Stomach (tissue), 8 donors: ENCODE measurements at regions not wholly inside any gene's neighbourhood (a gene's known extent, or its start where the extent isn't known, plus 50 kb on each side); places are given as distances from the start of the nearest gene placed in this dataset.

Source experiments
- DNase-seq, 2 donors: peaks; one replicate each; pipeline versions ENCODE4 v3.0.0 to v3.0.0-alpha.2; 2013 to 2019
- H3K27ac ChIP-seq, 5 donors: fragments of 200-600 bp in 4 of 5; sonication (generic) in 4 of 5; one replicate each; pipeline ENCODE4 v1.5.1; 2013 to 2019; ENCODE audit warnings: mild to moderate bottlenecking in 1 of 5, moderate library complexity in 1 of 5
- H3K27me3 ChIP-seq, 3 donors: fragments of 200-600 bp; sonication (generic); one replicate each; pipeline ENCODE4 v1.5.1; 2017 to 2019; ENCODE audit warnings: mixed run types in 1 of 3
- H3K36me3 ChIP-seq, 4 donors: fragments of 200-600 bp; sonication (generic); 1 replicate in 3 of 4; 2 replicates in 1 of 4; pipeline ENCODE4 v1.5.1; 2016 to 2019
- H3K4me1 ChIP-seq, 4 donors: fragments of 200-600 bp; sonication (generic); one replicate each; pipeline ENCODE4 v1.5.1; 2016 to 2019
- H3K4me3 ChIP-seq, 4 donors: fragments of 200-600 bp; sonication (generic) in 3 of 4; one replicate each; pipeline ENCODE4 v1.5.1; 2016 to 2019; ENCODE audit warnings: mild to moderate bottlenecking in 1 of 4
- H3K9me3 ChIP-seq, 4 donors: fragments of 200-600 bp; sonication (generic); one replicate each; pipeline ENCODE4 v1.5.1; 2016 to 2019
- EP300 ChIP-seq: sonication (generic); formaldehyde crosslinking; IDR thresholded peaks from one replicate; pipeline ENCODE4 v1.6.1; 2017; ENCODE audit warnings: antibody characterized with exemption
- POLR2A ChIP-seq, 4 donors: fragments of 450-650 bp; IDR thresholded peaks; one replicate each; pipeline ENCODE4 v1.6.1; 2016; ENCODE audit warnings: antibody characterized with exemption in 4 of 4, control low read depth in 2 of 4, mild to moderate bottlenecking in 1 of 4, moderate library complexity in 1 of 4
- POLR2AphosphoS5 ChIP-seq, 3 donors: sonication (generic); formaldehyde crosslinking; IDR thresholded peaks; one replicate each; pipeline ENCODE4 v1.6.1; 2016; ENCODE audit warnings: antibody characterized with exemption in 3 of 3
- WGBS, 5 donors: extraction: QIAGEN DNeasy Blood & Tissue Kit in 3 of 5; methylation state at CpG; one replicate each; pipeline versions ENCODE4 v1.1.5 to v1.1.7; 2013 to 2018; 5-methylcytosine and 5-hydroxymethylcytosine counted together
- intact Hi-C: fragments of 100-400 bp; cut with DNase I; formaldehyde crosslinking; loops from one replicate; pipeline ENCODE4 v1.15.1; 2023; ENCODE audit warnings: low total_unique reads
- TF ChIP-seq, protein P1 (sequence below), 7 experiments: fragments of 450-650 bp in 4 of 7; fragments of 200-600 bp in 3 of 7; sonication (generic) in 3 of 7; IDR thresholded peaks; one replicate each; pipeline ENCODE4 v1.5.1; 2016 to 2019; ENCODE audit warnings: antibody characterized with exemption in 7 of 7, control low read depth in 2 of 7, mild to moderate bottlenecking in 1 of 7
- donor health status: healthy with polysubstance abuse.
- donor health status: Bipolar disorder and iron deficiency.
- donor health status: healthy.

DNA sequence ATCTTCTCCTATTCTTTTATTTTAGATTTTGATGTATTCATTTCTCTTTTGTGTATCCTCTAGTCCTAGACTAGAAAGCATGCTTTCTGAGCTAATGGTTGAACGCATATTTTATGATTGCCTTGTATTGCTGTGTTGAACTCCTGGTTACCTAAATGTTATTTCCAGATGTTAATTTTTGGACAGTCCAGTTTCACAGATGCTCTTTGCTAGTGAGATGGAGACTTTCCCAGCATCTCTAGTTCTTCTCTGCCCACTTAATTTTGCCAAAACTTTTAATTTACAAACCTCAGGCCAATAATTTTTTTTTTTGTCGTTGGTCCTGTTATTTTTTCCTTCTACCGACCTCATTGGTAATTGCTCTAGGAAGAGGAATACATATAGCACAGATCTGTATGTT is 153.2 kb downstream of the HAUS1 start:
- Histone ChIP-seq H3K4me1 (peaks cover 0 to 41% (median 18%) of the 10 kb centered on the region in 4 donors), H3K27ac (no peak overlapping the region), H3K36me3 (peaks cover 0 to 13% (median 11%) of the 10 kb centered on the region in 4 donors), H3K27me3 (no peaks in the 10 kb centered on the region), H3K4me3 (no peak overlapping the region), H3K9me3 (no peaks in the 10 kb centered on the region)
- no peak for DNase-seq
- no peak for TF ChIP-seq POLR2AphosphoS5 (IDR thresholded peaks at IDR 0.05)
- TF ChIP-seq EP300: no peak
- TF ChIP-seq, protein P1, sequence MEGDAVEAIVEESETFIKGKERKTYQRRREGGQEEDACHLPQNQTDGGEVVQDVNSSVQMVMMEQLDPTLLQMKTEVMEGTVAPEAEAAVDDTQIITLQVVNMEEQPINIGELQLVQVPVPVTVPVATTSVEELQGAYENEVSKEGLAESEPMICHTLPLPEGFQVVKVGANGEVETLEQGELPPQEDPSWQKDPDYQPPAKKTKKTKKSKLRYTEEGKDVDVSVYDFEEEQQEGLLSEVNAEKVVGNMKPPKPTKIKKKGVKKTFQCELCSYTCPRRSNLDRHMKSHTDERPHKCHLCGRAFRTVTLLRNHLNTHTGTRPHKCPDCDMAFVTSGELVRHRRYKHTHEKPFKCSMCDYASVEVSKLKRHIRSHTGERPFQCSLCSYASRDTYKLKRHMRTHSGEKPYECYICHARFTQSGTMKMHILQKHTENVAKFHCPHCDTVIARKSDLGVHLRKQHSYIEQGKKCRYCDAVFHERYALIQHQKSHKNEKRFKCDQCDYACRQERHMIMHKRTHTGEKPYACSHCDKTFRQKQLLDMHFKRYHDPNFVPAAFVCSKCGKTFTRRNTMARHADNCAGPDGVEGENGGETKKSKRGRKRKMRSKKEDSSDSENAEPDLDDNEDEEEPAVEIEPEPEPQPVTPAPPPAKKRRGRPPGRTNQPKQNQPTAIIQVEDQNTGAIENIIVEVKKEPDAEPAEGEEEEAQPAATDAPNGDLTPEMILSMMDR (IDR thresholded peaks at IDR 0.05): no peak
- TF ChIP-seq POLR2A (IDR thresholded peaks at IDR 0.05): no peak
- intact Hi-C loops: no loop called here
- 85 to 92% (median 87%) methylated on average over 3 of the region's 3 CpGs for WGBS, 5 donors

DNA sequence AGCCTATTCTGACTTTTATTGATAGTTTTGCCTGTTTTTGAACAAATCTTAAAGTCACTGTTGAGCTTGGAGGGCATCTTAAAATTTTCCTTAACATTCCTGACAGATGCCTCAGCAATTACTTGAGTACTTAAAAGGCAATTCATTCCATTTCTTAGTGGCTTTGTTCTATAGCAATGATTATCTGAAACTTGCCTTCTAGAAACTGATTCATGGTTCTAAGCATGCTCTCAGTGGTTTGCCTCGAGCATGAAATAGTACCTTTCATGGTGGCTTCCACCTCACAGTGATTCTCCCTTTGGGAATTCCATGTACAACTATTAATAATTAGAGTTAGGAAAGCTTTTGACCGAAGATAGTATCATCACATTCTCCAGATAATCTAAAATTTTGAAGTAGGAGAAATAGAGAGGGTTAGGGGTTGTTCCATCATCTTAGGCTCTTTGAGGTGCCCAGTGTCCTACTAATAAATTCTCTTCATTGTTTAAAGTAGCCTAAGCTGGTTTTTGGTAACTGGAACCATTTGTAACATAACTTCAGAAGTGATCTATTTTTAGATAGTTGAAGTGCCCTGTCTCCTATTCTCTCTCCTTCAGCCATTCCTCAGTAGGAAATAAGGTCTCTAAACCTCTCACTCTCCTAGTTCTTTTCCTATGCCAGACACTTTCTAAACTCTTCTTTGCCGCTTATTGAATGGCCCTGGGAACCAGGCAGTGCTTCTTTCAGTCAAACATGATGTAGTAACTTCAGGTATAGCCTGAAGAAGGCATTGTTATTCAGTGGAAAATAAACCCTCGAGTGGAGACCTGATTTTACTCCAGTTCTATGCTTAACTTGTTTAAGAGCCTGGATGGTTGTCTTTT is 156.1 kb downstream of the HAUS1 start:
- H3K9me3 ChIP-seq: no peaks in the 10 kb centered on the region
- peak overlapping the region in 1 of 5 donors; percentile 26 for H3K27ac ChIP-seq
- WGBS, 5 donors: 74 to 82% (median 76%) methylated on average over 4 of the region's 4 CpGs
- H3K36me3 ChIP-seq: peaks cover 6 to 28% (median 26%) of the 10 kb centered on the region in 4 donors
- H3K27me3 ChIP-seq: no peaks in the 10 kb centered on the region
- TF ChIP-seq POLR2AphosphoS5 (IDR thresholded peaks at IDR 0.05) (no peak), EP300 (no peak), POLR2A (IDR thresholded peaks at IDR 0.05) (no peak)
- TF ChIP-seq, protein P1 (IDR thresholded peaks at IDR 0.05): no peak
- no peak overlapping the region for H3K4me3 ChIP-seq
- no peak for DNase-seq
- H3K4me1 ChIP-seq: peaks cover 0 to 33% (median 16%) of the 10 kb centered on the region in 4 donors
- intact Hi-C loops: loop anchor here (10.0 kb wide), 1 partner anchor 85 kb away; a partner anchor contains a TSS

DNA sequence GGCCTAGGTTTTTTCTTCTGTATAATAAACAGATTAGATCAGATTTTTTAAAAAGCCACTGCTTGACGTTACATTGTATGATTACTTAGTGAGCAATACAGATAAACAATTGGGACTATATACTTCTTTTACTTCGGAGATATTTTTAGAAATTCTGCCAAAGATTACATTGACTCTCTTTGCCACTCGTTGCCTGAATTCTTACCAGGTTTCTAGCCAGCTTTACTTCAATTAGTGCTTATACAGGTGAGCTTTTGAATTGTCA is 156.6 kb downstream of the HAUS1 start:
- peak overlapping the region in 1 of 5 donors; percentile 26 for H3K27ac ChIP-seq
- no peak for DNase-seq
- H3K9me3 ChIP-seq: no peaks in the 10 kb centered on the region
- no peaks in the 10 kb centered on the region for H3K27me3 ChIP-seq
- H3K4me1 ChIP-seq: peaks cover 0 to 33% (median 16%) of the 10 kb centered on the region in 4 donors
- intact Hi-C loops: loop anchor here (10.0 kb wide), 1 partner anchor 86 kb away; a partner anchor contains a TSS
- TF ChIP-seq POLR2AphosphoS5 (IDR thresholded peaks at IDR 0.05): no peak
- TF ChIP-seq EP300: no peak
- no peak overlapping the region for H3K4me3 ChIP-seq
- H3K36me3 ChIP-seq: peaks cover 6 to 33% (median 30%) of the 10 kb centered on the region in 4 donors
- WGBS, 5 donors: 25 to 42% (median 35%) methylated on average over 3 of the region's 3 CpGs

DNA sequence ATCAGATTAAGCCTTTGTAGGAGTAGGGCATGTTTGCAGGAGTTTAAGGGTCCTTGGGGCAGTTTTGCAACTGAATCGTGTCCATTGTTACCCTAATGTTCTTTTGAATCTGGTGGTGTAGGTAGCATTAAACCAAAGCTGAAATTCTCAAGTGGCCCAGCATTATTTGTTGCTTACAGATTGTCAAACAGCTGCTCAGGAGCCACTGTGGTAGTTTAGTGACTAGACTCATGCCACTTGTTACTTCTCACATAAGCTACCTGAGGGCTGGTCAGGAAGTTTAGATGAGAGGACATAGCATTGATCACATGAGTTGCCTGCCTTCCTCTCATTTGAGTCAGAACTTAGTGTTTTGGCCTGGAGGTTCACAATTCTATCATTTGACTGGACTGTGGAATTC is 157.6 kb downstream of the HAUS1 start:
- intact Hi-C loops: loop anchor here (10.0 kb wide), 1 partner anchor 87 kb away; a partner anchor contains a TSS
- H3K27me3 ChIP-seq: no peaks in the 10 kb centered on the region
- H3K27ac ChIP-seq: no peak overlapping the region
- H3K4me1 ChIP-seq: peaks cover 0 to 33% (median 16%) of the 10 kb centered on the region in 4 donors
- no peaks in the 10 kb centered on the region for H3K9me3 ChIP-seq
- WGBS, 5 donors: 78 to 88% (median 82%) methylated on average over 1 of the region's 1 CpG
- TF ChIP-seq EP300 (no peak), POLR2A (IDR thresholded peaks at IDR 0.05) (no peak), POLR2AphosphoS5 (IDR thresholded peaks at IDR 0.05) (no peak)
- TF ChIP-seq, protein P1 (IDR thresholded peaks at IDR 0.05): no peak
- DNase-seq: no peak
- H3K4me3 ChIP-seq: no peak overlapping the region
- H3K36me3 ChIP-seq: peaks cover 6 to 33% (median 30%) of the 10 kb centered on the region in 4 donors

DNA sequence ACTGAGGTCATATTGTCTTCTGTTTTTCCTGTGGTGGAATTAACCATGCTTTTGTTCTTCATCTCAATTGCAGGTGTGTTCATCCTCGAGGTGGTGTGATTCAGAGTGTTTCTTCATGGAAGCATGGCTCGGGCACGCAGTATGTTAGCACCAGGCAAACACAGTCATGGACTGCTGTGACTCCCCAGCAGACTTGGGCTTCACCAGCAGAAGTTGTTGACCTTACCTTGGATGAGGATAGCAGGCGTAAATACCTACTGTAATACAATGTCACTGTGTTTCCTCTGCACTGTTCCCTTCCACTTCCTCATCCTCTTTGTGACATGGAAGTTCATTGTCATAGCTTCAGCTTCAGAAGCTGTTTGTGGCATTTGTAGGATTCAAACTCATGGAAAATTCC is 158.7 kb downstream of the HAUS1 start:
- Histone ChIP-seq H3K9me3 (no peaks in the 10 kb centered on the region), H3K27me3 (no peaks in the 10 kb centered on the region), H3K27ac (no peak overlapping the region), H3K4me1 (peaks cover 0 to 33% (median 16%) of the 10 kb centered on the region in 4 donors), H3K4me3 (no peak overlapping the region), H3K36me3 (peaks cover 7 to 39% (median 34%) of the 10 kb centered on the region in 4 donors)
- TF ChIP-seq POLR2A (IDR thresholded peaks at IDR 0.05) (no peak), EP300 (no peak), POLR2AphosphoS5 (IDR thresholded peaks at IDR 0.05) (no peak)
- TF ChIP-seq, protein P1 (IDR thresholded peaks at IDR 0.05): no peak
- 65 to 81% (median 75%) methylated on average over 4 of the region's 4 CpGs for WGBS, 5 donors
- DNase-seq: no peak
- intact Hi-C loops: loop anchor here (10.0 kb wide), 1 partner anchor 88 kb away; a partner anchor contains a TSS
